HG03103 (cell line): ENCODE measurements at regions not wholly inside any gene's neighbourhood (a gene's known extent, or its start where the extent isn't known, plus 50 kb on each side); places are given as distances from the start of the nearest gene placed in this dataset.
"Not testable (repeated sequence)": the region's sequence is repeated elsewhere in the genome, so short reads cannot be mapped to it uniquely, and the experiment has no call there.

ENCODE experiments used
- ATAC-seq: cut with Tn5 transposase; IDR thresholded peaks from one replicate; pipeline ENCODE4 v1.9.1; 2021; ENCODE audit warnings: low read depth; ENCODE audit not compliant: unreplicated experiment

DNA sequence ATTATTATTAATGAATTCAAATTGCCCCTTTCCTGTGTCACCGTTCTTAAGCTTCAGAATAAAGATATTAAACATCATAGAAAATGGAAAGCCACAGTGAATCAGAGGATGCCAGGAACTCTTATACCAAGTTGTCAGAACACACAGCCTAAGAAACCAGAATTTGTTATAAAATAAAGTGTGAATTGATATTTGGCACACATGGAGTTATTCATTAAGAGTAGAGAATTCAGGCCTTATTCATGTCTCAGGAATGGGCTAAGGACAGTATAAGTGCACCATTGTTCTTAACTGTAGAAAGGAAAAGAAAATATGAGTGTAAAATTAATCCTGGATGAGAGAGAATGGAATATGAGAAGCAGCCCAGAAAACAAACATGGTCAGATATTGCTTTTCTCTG lies 86.7 kb upstream of the ATP8B1 start:
- no peak for ATAC-seq

DNA sequence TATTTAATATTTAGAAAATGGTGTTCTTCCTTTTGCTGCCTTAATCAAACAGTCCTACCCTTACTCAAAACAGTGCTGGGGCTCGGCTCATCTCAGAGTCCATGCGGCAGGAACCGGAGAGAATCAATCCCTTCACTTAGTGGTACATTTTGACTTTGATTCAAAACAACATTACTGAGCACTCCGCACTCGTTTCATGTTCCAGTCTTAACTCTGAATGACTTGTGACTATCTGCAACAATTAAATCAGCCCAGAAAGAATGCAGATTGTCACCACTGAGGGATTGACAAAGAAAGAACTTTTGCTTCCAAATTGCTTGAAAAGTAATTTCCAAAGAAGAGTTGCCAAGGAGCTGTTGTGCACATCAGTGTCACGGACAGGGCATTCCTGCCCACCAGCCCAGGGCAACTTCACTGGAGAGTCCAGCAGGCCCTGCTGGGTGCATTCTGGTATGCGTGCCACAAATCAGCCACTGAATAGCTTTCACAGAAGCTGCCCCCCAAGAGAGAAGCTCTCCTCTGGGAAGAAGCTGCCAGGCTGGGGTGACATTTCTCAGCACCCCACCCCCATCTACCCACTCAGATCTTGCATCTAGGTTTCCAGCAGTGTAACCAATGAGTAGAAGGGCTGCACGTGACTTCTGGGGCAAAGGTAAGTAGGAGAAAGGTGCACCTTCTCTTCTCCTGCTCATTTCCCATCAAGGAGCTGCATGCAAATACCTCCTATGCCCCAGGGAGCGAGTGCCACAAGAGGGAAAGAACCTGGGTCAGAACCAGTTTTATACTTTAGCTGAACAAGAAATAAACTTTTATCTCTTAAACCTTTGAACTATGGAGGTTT lies 84.6 kb upstream of the ATP8B1 start:
- no peak for ATAC-seq

DNA sequence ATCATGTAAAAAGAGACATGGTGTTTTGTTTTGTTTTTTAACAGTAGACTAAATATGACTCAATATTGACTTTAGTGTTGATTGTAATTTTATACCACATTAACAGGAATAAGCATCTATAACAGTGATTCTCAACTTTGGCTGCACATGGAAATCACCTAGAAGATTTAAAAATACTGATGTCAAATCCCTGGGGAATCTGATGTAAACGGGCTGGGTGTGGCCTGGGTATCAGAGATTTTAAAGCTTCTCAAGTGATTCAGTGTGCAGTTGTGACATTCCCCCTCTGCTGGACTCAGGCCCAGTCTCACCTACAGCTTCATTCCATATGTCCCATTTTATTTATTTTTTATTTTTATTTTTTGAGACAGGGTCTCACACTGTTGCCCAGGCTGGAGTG lies 82.8 kb upstream of the ATP8B1 start:
- ATAC-seq = no peak

DNA sequence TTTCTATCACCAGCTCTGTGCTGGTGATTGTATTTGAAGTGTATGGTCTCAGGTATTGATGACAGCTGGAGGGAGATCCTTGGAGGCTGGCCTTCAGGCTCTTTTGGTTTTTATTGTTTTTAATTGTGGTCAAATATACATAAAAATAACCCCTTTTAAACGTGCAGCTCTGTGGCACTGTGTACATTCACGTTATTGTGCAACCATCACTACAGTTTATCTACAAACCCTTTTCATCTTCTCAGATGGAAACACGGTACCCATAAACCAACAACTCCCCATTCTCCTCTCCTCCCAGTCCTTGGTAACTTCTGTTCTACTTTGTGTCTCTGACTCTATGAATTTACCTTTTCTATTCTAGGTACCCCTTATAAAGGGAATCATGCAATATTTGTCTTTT lies 79.3 kb upstream of the ATP8B1 start:
- ATAC-seq = no peak

DNA sequence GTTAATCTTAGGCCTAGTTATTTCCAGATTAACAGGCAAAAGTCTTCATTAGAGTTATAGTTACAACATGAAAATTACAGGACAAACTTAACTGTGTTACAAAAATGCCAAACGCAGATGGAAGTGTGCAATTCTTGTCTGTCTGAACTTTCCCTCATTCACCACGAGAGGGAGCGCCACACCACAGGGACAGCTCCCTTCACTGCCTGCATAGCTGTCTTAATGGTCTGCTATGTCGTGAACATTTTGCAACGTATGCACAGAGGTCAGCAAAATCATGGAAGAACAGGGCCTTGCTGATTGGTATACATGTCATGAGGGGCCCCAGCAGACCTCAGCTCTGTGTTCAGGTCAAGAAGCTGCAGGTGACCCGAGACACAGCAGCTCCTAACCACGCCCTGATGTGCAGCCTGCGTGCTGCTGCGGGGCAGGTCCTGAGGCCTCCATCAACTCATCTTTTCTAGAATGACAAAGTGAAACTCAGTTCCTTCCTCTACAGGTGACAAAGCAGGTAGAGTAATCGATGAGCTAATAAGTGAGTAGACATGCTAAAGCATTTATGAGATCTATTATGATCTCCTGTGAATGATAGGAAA lies 78.8 kb upstream of the ATP8B1 start:
- peak; percentile 60 for ATAC-seq

DNA sequence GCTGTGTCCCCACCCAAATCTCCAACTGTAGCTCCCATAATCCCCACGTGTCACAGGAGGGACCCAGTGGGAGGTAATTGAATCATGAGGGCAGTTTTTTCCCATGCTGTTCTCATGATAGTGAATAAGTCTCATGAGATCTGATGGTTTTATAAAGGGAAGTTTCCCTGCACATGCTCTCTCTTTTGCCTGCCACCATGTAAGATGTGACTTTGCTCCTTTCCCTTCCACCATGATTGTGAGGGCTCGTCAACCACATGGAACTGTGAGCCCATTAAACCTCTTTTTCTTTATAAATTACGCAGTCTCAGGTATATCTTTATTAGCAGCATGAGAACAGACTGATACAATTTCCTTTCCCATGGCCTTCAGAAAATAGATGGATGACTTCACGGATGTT lies 76.8 kb upstream of the ATP8B1 start:
- not testable (repeated sequence) for ATAC-seq

DNA sequence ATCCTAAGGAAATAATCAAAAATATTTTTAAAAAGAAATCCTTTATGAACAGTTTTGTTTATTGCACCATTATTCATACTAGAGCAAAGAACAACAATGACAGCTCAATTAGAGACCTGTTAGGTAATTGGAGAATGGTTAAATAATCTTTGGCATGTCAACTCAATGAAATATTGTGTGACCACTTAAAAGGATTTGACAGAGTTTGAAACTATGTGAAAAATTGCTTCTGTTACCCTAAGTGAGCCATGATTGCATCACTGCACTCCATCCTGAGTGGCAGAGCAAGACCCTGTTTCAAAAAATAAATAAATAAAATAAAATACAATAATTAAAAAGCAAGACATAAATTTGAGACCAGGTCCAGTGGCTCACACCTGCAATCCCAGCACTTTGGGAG lies 66.1 kb upstream of the ATP8B1 start:
- no peak for ATAC-seq

DNA sequence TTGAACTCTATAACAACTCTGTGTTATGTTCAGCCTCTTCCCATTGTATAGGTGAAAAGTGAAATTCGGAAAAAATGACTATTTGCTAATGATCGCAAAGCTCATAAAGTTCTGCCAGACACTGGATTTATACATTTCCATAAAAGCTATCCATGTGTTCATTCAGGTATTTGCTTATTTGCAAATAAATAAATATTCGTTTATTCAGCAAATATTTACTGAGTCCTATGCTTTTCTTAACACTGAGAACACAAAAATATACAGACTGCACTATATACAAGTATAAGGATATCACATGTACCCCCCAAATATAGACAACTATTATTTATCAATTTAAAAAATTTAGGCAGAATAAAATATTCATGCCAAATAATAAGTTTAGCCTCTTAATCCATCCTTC lies 63.2 kb upstream of the ATP8B1 start:
- ATAC-seq = no peak

DNA sequence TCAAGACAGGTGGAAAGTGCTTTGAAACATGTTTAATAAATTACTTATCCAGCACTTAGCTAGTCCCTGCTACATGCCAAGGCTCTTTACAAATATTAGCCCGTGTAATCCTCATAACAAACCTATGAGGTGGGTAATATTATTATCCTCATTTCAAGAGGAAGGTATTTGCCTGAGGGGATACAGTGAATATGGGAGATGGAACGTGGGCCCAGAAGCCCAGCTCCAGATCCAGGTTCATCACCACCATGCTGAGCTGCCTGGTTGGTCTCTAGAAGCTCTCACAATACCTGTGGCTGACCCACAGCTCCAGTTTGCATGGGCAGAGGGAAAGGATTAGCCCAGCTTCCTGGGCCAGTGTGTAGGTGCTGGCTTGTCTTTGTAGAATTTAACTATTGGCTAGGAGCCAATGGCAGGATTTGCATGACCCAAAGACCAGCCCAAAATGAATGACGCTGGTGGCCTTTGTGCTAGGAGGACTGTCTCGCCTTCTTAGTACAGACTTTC lies 61.6 kb upstream of the ATP8B1 start:
- no peak for ATAC-seq

DNA sequence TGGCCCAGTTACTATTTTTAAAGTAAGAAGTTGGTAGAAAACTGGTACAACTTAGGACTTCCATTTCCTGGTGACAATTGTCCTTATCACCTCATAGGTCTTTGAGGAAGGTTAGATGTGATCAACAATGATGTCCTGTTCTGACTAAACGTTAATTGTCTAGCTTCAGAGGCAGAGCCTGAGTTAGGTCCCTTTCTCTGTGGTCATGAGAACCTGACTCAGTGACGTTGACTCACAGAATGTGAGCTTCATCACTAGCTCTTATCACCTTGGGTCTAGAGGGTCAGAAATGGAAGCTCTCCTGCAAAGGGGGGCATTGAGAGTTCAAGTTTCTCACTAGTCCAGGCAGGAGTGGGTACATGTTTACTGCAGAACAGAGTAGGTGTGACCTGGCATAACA lies 60.6 kb upstream of the ATP8B1 start:
- no peak for ATAC-seq

DNA sequence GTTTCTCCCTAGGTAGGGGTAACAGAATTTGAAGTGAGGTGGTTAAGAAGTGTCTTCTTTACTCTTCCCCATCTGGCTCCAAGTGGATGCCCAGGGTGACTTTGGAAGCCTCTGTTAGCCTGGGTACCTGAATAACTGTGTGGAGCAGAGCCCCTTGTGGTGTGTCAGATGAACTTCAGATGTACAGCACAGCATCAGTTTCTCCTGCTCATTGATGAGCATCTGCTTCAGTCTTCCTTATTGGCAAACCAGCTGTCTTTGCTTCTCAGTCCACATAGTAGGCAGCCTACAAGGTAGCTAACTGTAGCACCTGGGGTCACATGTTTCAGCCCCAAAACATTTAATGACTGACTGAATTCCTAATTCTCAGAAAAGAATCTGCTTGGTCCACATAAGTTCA lies 56.2 kb upstream of the ATP8B1 start:
- no peak for ATAC-seq

DNA sequence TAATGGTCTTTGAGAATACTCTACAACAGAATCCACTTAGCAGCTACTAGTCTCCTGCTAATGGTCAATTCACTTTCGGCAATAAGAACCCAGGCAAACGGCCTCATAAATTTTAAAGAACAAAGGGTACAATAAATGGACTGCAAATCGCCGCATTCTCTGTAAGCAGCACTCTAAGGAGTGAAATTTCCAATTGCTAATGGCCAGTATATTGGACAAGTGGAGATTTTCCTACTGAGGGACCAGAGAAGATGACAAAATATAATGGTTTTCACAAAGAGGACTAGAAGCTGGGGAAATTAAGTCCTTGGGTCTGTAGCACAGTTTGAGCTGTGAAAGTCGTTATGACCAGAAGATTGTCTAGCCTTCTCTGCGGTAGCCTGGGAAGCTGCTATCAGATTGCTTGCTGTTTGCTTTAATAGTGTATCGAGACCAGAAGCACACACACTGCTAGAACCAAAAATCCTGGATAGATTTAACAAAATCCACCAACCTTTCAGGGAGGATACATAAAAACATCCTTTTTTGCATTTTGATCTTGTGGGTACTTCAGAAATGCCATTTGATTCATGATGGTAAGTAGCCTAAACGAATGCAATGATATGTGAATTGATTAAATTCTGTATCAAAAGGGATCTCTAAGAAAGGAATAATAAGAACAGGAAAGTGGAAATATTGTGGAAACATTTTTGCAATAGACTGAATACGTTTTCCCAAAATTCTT lies 53.6 kb upstream of the ATP8B1 start:
- ATAC-seq = no peak

DNA sequence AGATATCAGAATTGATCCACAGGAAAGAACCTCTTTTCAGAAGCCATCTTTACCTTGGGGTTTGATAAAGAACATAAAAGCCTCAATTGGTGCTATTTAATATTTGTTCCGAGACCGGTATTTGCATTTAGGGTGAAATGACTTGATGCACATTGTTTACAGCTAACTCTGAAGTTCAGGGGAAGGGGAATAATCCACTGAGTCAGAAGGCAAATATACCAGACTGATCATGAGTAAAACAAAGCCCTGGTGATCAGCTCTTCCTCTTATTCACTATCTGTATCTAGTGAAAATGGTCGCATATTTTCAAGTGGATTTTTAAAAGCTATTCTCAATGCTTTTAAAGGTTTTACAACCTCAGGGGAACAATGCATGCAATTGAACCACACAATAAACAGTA lies 53.0 kb upstream of the ATP8B1 start:
- no peak for ATAC-seq

DNA sequence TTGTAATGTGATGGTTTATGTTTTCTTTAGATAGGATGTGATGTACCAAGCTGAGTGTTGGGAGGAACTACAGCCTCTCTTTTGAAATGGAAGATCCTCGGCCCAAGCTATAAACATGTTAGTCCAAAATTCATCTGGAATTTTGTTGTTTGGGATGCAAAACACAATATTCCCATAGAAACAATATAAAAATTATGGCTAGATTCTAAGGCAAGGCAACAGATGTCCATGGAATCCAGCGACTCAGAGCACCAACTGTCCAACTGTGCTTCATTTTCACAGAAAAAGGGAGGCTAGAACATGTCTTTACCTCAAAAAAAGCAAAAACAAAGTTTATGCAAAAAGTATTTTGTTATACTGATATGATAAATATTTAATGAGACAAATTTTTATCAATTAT lies 52.4 kb upstream of the ATP8B1 start:
- no peak for ATAC-seq

DNA sequence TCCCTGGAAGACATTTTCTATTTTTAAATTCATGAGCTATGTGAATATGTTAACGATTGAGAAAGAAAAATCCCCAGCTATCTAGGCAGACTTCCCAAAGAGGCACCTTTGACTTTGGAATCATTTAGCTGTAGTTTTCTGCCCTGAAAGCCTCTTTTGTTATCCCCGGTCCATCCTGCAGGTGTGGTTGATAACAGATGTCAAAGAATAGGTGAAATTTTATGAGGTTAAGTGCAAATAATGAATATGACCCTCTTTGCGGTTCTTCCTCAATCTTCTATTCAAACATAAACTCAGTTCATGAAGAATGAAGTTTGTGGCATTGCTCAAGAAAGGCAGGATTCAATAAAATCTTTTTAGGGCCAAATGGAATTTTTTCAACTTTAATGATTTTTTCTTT lies 51.6 kb upstream of the ATP8B1 start:
- ATAC-seq = no peak

DNA sequence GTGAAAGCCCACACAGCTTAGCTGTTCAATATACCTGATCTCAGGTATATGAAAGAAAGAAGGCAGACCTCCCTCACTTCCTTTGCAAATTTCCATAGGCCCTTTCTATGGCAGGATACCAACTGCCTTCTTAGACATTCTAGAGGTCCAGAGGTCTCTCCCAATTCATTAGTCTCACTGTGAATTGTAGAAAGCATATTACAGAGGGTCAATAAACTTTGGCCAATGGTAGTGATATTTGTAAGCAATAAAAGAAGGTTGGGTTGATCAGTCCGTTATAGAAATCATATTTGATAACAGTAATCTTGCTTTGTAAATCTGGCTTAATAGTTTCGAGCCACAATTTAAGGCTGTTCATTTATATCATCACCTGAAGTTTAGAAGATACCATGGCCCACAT lies 50.7 kb upstream of the ATP8B1 start:
- ATAC-seq = no peak

DNA sequence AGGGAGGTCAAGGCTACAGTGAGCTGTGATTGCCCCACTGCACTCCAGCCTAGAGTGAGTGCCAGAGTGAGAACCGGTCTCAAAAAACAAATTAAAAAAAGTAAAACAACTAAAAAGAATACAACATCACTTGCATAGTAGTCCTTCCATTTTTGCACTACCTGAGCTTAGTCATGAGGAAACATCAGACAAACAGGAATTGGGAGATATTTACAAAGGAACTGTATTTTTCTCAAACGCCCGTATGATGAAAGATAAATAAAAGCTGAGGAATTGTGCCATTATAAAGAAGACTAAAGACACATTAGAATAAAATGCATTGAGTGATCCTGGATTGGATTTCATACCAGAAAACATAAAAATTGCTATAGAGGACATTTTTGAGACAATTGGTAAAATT lies 50.0 kb upstream of the ATP8B1 start:
- no peak for ATAC-seq
